H1 (cell line): ENCODE measurements at regions not wholly inside any gene's neighbourhood (a gene's known extent, or its start where the extent isn't known, plus 50 kb on each side); places are given as distances from the start of the nearest gene placed in this dataset.

Source experiments
- FOSL1 ChIP-seq: IDR thresholded peaks from 2 replicates; pipeline ENCODE4 v1.6.1; 2011; ENCODE audit warnings: mild to moderate bottlenecking, low read depth, low read length, moderate library complexity; ENCODE audit not compliant: insufficient read depth
- JUND ChIP-seq: IDR thresholded peaks from 2 replicates; pipeline ENCODE4 v1.6.1; 2011; ENCODE audit warnings: mild to moderate bottlenecking, improper control_type of control experiment, low read length
- KDM1A ChIP-seq: fragments of 200-600, 300-600 bp; sonication (generic); IDR thresholded peaks from 2 replicates; pipeline ENCODE4 v1.7.1; 2016; ENCODE audit warnings: mild to moderate bottlenecking, low read length, borderline replicate concordance

- no peak for TF ChIP-seq JUND
- no peak for TF ChIP-seq KDM1A
- no peak for TF ChIP-seq FOSL1
Observed at GRCh38 chr7:21371360-21371759, 56.5 kb upstream of the SP4 start (continued).
